HG03159 (cell line): ENCODE measurements at regions not wholly inside any gene's neighbourhood (a gene's known extent, or its start where the extent isn't known, plus 50 kb on each side); places are given as distances from the start of the nearest gene placed in this dataset.
"Not testable (repeated sequence)": the region's sequence is repeated elsewhere in the genome, so short reads cannot be mapped to it uniquely, and the experiment has no call there.

Experiments used
- ATAC-seq: cut with Tn5 transposase; IDR thresholded peaks from one replicate; pipeline ENCODE4 v1.9.1; 2021; ENCODE audit warnings: mild to moderate bottlenecking, moderate library complexity; ENCODE audit not compliant: unreplicated experiment

- ATAC-seq = no peak
These were observed 106.3 kb upstream of the ARSJ start for GRCh38 chr4:114085611-114086345.

GRCh38 chr4:114087596-114088230, 108.3 kb upstream of the ARSJ start:
- ATAC-seq = no peak

- ATAC-seq = no peak
These were observed 109.0 kb upstream of the ARSJ start for GRCh38 chr4:114088481-114088880.

- ATAC-seq = no peak
These were observed 112.1 kb upstream of the ARSJ start for GRCh38 chr4:114091546-114091945.

GRCh38 chr4:114093221-114093715, 113.8 kb upstream of the ARSJ start:
- no peak for ATAC-seq

- no peak for ATAC-seq
These were observed 121.0 kb upstream of the ARSJ start for GRCh38 chr4:114100288-114101031.

- no peak for ATAC-seq
These were observed 124.5 kb upstream of the ARSJ start for GRCh38 chr4:114103908-114104307.

GRCh38 chr4:114108869-114109268, 129.4 kb upstream of the ARSJ start:
- ATAC-seq = no peak

- ATAC-seq = no peak
These were observed 130.3 kb upstream of the ARSJ start for GRCh38 chr4:114109776-114110175.

GRCh38 chr4:114115526-114115925, 136.1 kb upstream of the ARSJ start:
- no peak for ATAC-seq

GRCh38 chr4:114116861-114117260, 137.4 kb upstream of the ARSJ start:
- no peak for ATAC-seq

GRCh38 chr4:114121221-114121620, 141.8 kb upstream of the ARSJ start:
- no peak for ATAC-seq

- ATAC-seq = no peak
These were observed 152.8 kb upstream of the ARSJ start for GRCh38 chr4:114132199-114132598.

- peak; percentile 97 for ATAC-seq
These were observed 153.4 kb upstream of the ARSJ start for GRCh38 chr4:114132830-114133229.

GRCh38 chr4:114136069-114136468, 156.6 kb upstream of the ARSJ start:
- ATAC-seq = no peak

- ATAC-seq = no peak
These were observed 158.5 kb upstream of the ARSJ start for GRCh38 chr4:114137984-114138383.

- ATAC-seq = no peak
These were observed 167.6 kb upstream of the ARSJ start for GRCh38 chr4:114146947-114147618.

GRCh38 chr4:114147619-114148208, 168.3 kb upstream of the ARSJ start:
- not testable (repeated sequence) for ATAC-seq

- ATAC-seq = not testable (repeated sequence)
These were observed 169.1 kb upstream of the ARSJ start for GRCh38 chr4:114148372-114149070.

GRCh38 chr4:114156371-114156770, 176.9 kb upstream of the ARSJ start:
- ATAC-seq = no peak
